Tibial artery (tissue), 4 donors: ENCODE measurements at regions not wholly inside any gene's neighbourhood (a gene's known extent, or its start where the extent isn't known, plus 50 kb on each side); places are given as distances from the start of the nearest gene placed in this dataset.
A peak's percentile ranks its signal among the peaks of the same experiment; 100 is the strongest.

Experiments used
- DNase-seq, 2 donors: peaks; one replicate each; pipeline ENCODE4 v3.0.0-alpha.2; 2019
- H3K27ac ChIP-seq, 2 donors: fragments of 200-600 bp; sonication (generic) in 1 of 2; 1 replicate in 1 of 2; 2 replicates in 1 of 2; pipeline ENCODE4 v1.5.1; 2018 to 2019; ENCODE audit warnings: mild to moderate bottlenecking in 1 of 2
- H3K27me3 ChIP-seq, 2 donors: fragments of 200-600 bp; sonication (generic) in 1 of 2; one replicate each; pipeline versions ENCODE4 v1.5.1 to v1.6.0; 2016 to 2019
- H3K36me3 ChIP-seq, 3 donors: fragments of 200-600 bp; sonication (generic) in 2 of 3; one replicate each; pipeline ENCODE4 v1.5.1; 2016 to 2019; ENCODE audit warnings: mild to moderate bottlenecking in 2 of 3
- H3K4me1 ChIP-seq, 4 donors: fragments of 200-600 bp; sonication (generic) in 2 of 4; 1 replicate in 3 of 4; 2 replicates in 1 of 4; pipeline ENCODE4 v1.5.1; 2016 to 2019
- H3K4me3 ChIP-seq, 2 donors: fragments of 200-600 bp; sonication (generic) in 1 of 2; 1 replicate in 1 of 2; 2 replicates in 1 of 2; pipeline ENCODE4 v1.5.1; 2018 to 2019; ENCODE audit warnings: mild to moderate bottlenecking in 2 of 2
- H3K9me3 ChIP-seq, 3 donors: fragments of 200-600 bp; sonication (generic) in 1 of 3; one replicate each; pipeline ENCODE4 v1.5.1; 2016 to 2019
- intact Hi-C: fragments of 100-400 bp; cut with DNase I; formaldehyde crosslinking; loops from one replicate; pipeline ENCODE4 v1.15.0; 2023; ENCODE audit warnings: low total_unique reads
- TF ChIP-seq, protein P1 (sequence below), 2 experiments: fragments of 200-600 bp in 1 of 2; fragments of 450-650 bp in 1 of 2; IDR thresholded peaks; one replicate each; pipeline ENCODE4 v1.5.1; 2017 to 2019; ENCODE audit warnings: antibody characterized with exemption in 2 of 2, mild to moderate bottlenecking in 1 of 2, moderate library complexity in 1 of 2

GRCh38 chr4:185932491-185932890, 120.5 kb upstream of the SORBS2 start:
- Histone ChIP-seq H3K27me3 (no peaks in the 10 kb centered on the region), H3K4me3 (peak overlapping the region; percentile 32 to 45), H3K36me3 (no peaks in the 10 kb centered on the region), H3K4me1 (peaks cover 0 to 28% (median 1%) of the 10 kb centered on the region in 4 donors), H3K27ac (peak overlapping the region; percentile 71 to 72), H3K9me3 (no peaks in the 10 kb centered on the region)
- TF ChIP-seq, protein P1, sequence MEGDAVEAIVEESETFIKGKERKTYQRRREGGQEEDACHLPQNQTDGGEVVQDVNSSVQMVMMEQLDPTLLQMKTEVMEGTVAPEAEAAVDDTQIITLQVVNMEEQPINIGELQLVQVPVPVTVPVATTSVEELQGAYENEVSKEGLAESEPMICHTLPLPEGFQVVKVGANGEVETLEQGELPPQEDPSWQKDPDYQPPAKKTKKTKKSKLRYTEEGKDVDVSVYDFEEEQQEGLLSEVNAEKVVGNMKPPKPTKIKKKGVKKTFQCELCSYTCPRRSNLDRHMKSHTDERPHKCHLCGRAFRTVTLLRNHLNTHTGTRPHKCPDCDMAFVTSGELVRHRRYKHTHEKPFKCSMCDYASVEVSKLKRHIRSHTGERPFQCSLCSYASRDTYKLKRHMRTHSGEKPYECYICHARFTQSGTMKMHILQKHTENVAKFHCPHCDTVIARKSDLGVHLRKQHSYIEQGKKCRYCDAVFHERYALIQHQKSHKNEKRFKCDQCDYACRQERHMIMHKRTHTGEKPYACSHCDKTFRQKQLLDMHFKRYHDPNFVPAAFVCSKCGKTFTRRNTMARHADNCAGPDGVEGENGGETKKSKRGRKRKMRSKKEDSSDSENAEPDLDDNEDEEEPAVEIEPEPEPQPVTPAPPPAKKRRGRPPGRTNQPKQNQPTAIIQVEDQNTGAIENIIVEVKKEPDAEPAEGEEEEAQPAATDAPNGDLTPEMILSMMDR (IDR thresholded peaks at IDR 0.05) = no peak
- intact Hi-C loops = no loop called here
- no peak for DNase-seq

GRCh38 chr4:185933078-185933581, 121.1 kb upstream of the SORBS2 start:
- Histone ChIP-seq H3K4me3 (peak overlapping the region; percentile 32 to 45), H3K27ac (peak overlapping the region; percentile 71 to 72), H3K4me1 (peaks cover 0 to 28% (median 1%) of the 10 kb centered on the region in 4 donors), H3K27me3 (no peaks in the 10 kb centered on the region), H3K36me3 (no peaks in the 10 kb centered on the region), H3K9me3 (no peaks in the 10 kb centered on the region)
- DNase-seq = no peak
- TF ChIP-seq, protein P1 (IDR thresholded peaks at IDR 0.05) = no peak
- intact Hi-C loops = no loop called here

DNA sequence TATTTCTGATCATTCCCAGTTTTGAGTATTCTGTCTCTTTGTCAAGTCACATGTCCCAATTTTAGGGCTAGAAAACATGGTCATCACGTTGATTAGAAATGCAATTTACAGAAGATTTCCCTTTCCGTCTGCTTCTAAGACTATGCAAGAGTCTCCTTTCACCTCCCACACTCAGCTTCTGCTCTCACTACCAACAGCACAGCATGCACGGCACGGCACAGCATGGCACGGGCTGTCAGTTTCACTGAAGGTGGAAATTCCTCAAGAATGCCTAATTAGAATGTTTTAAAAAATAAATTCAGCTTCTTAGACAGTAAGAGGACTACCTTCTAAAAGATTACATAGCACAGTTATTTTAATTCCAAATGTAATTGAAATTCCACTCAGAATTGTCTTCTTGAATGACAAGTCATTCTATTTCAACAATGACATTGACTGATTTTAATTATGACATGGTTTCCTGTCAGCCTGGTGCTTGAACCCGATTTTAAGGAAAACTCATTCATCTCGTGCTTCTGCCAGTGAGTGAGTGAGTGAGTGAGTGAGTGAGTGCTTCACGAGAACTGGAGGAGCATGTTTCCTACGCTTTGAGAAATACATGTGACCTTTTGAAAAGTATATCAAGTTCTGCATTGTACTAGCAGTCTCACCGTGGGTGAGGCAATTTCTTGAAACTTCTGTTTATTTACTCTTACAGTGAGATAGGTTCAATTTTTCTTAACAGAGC, 124.8 kb upstream of the SORBS2 start:
- no peak overlapping the region for H3K4me3 ChIP-seq
- intact Hi-C loops = no loop called here
- DNase-seq = no peak
- TF ChIP-seq, protein P1 (IDR thresholded peaks at IDR 0.05) = no peak
- H3K27me3 ChIP-seq = no peaks in the 10 kb centered on the region
- no peak overlapping the region for H3K27ac ChIP-seq
- H3K9me3 ChIP-seq = no peaks in the 10 kb centered on the region
- no peaks in the 10 kb centered on the region for H3K36me3 ChIP-seq
- H3K4me1 ChIP-seq = peaks cover 0 to 20% (median 1%) of the 10 kb centered on the region in 4 donors

GRCh38 chr4:185938654-185939053, 126.7 kb upstream of the SORBS2 start:
- Histone ChIP-seq H3K4me1 (peaks cover 0 to 1% (median 0%) of the 10 kb centered on the region in 4 donors), H3K36me3 (no peaks in the 10 kb centered on the region), H3K27me3 (no peaks in the 10 kb centered on the region), H3K9me3 (no peaks in the 10 kb centered on the region), H3K4me3 (no peak overlapping the region), H3K27ac (no peak overlapping the region)
- TF ChIP-seq, protein P1 (IDR thresholded peaks at IDR 0.05) = no peak
- DNase-seq = no peak
- intact Hi-C loops = no loop called here

DNA sequence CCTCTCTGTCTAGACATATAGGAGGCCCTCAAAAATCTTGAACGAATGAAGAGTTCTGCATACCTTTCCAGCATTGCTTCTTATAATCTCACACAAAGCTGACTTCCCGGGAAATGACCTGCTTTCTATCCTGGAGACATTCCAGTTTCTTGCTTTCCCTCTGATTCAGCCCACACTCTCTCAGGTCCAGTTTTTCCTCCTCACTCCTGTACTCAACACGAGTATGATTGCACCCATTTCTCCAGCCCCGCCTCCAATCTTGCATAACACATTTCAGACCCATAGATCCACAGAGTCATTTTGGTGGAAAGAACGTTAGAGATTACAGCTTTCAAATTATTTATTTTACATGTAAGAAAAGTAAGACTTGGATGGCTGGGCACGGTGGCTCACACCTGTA, 127.5 kb upstream of the TLR3 start:
- DNase-seq = no peak
- TF ChIP-seq, protein P1 (IDR thresholded peaks at IDR 0.05) = no peak
- Histone ChIP-seq H3K4me3 (no peak overlapping the region), H3K27ac (no peak overlapping the region), H3K27me3 (no peaks in the 10 kb centered on the region), H3K36me3 (no peaks in the 10 kb centered on the region), H3K4me1 (no peaks in the 10 kb centered on the region), H3K9me3 (no peaks in the 10 kb centered on the region)
- intact Hi-C loops = no loop called here
